Frontal cortex (tissue), 3 donors: ENCODE measurements at regions not wholly inside any gene's neighbourhood (a gene's known extent, or its start where the extent isn't known, plus 50 kb on each side); places are given as distances from the start of the nearest gene placed in this dataset.

Experiments used
- DNase-seq, 2 donors: peaks; one replicate each; pipeline ENCODE4 v3.0.0; 2012; ENCODE audit warnings: low spot score in 2 of 2
- FAIRE-seq: peaks from 2 replicates; lab custom pipeline; 2012; peaks lifted over from hg19 to GRCh38; lab: Jason Lieb, UNC
- donor health status: control.
- donor health status: control.
- donor health status: control.

DNA sequence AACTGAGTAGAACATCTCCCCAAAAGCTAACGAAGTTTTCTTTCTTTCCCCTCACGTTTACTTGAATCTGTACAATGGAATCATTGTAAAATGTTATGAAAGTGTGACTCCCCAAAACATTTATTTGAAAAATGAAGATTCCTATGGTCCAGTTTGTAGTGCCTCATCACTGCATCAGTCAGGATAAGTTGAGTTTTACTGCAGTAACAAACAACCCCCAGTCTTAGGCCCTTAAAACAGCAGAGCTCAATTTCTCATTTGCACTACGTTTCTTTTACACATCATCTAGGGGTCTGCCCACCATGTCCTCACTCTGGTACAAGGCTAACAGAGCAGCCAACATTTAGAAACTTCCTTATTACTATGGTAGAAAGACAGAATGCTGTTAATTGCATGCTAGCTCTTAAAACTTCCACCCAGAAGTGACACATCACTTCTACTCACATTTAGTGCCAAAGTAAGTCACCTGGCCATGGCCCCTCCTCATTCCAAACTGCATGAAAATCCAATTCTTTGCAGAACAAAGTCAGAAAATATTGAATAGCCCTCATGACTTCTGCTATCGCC is 546.4 kb downstream of the MED13L start:
- DNase-seq (no peak), FAIRE-seq (no peak)

DNA sequence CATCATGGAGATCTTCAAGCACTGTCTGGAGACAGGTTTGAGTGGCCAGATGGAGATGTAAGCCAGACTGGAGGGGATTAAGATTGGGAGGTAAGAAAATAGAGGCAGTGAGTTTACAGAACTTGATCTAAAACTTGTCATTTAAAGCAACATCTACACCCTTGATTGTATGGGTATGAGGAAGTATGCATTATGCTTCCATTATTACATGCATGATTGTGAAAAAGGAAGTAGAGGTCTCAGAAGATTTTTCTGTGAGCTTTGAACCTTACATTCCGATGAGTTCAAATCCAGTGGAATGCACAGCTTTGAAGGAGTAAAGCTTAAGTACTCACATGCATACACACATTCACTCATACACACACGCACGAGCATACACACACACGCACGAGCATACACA is 550.8 kb downstream of the MED13L start:
- no peak for FAIRE-seq
- no peak for DNase-seq

DNA sequence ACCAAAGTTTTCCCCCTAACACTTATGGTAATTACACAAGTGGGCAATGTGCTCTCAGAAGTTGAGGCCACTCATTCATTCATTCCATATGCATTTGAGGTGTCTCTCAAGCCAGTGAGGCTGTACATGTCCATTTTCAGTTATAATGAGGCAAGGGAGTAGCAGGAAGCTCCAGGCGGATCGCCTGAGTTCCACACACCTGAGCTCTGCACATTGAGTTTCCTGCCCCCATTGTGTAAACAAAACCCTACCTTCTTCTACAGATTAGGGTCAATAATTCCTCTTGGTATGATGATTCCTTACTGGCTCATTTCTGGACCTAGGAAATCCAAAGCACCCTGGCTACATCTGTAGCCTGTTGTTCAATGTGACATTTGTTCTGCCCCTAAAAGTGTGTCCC is 555.3 kb downstream of the MED13L start:
- DNase-seq = no peak
- FAIRE-seq = no peak

DNA sequence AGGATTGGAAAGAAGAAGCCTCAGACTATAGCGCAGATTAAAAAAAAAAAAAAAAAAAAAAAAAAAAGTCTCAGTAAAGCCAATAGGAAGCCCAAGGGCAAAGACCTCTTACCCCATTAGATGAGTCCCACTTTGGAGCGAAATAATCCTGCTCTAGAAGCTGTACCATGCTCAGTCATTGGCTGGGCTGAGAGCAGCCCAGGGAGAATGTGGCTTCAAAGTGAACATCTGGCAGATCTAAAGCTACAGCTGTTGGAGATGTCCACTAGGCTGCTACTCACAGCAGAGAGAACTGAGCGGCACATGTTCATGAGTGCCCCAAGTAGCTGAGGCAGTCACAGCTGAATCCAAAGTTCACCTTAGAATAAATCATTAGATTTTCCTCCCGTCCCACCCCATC is 560.9 kb downstream of the MED13L start:
- FAIRE-seq = no peak

DNA sequence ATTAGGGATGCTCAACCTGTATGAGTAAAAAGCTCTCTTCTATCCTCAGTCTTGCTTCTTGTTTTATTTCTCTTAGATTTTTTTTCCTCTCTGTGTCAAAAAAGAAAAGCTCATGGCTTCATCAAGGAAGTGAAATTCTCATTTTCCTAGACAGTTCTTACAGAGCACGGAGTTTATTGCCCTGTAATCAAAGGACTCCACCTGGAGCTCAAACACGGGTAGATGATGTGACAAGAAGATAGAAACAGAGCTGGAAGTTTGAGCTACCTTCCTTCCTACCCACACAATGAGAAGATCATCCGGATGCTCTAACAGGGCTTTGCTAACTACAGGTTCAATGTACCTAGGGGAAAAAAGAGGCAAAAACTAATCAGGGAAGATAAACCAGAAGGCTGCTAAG is 564.8 kb downstream of the MED13L start:
- FAIRE-seq (no peak), DNase-seq (no peak)

More for the DNA sequence above, 560.9 kb downstream of the MED13L start:
- DNase-seq = no peak

DNA sequence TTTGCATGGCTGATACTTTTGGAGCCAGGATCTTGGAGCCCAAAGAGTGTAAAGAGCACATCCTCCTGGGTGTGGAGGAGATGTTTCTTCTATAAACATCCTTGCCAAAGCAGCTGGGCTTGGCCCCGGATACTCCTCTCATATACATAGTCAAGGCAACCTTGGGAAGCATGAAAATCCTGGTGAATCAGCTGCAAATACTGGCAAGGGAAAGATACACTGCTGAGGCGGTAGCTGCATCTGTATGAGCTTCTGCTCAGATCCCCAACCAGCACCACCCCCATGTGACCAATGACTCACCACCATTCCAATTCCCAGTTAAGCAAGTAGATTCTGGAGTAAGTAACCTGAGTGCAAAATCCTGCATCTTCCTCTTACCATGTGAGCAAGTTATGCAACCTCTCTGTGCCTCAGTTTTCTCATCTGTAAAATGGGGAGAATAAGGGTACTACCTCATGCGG is 567.4 kb downstream of the MED13L start:
- no peak for DNase-seq
- no peak for FAIRE-seq

DNA sequence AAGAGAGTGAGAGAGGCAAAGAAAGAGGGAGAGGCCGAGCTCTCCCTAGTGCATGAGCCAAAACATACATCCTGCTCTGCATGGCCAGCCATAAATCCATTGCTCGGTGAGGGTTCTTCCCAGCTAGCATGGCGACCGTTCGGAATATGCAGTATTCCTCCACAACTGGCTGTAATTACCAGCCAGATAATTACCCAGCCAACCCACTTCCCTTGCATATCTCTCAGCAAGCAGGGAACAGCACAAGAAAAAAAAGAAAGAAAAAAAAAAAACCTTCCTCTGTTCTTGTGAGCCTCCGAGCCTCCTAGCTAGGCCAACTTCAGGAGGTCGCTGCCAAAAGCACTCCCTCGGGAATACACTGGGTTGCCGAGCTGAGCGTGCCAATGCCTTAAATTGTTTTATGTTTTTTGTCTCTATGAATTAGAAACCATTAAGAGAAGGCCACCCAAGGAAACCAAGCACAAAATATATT is 567.9 kb downstream of the MED13L start:
- DNase-seq (no peak), FAIRE-seq (no peak)

DNA sequence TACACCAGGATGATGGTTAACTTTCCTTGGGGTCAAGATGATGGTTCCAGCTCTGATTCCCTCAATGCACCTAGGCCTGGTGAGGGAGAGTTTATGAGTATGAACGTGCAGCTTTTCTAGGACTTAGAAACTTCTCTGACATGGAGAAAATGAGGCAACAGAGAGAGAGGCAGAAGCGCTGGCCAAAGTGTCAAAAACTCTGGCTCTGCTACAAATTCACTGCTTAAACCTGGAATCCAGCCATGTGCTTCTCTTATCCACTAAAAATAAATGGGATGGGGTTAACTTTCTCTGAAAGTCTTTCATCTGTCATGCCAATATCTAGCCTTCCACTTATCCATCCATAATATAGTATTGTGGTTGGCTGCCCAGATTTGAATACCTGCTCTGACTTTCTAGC is 568.7 kb downstream of the MED13L start:
- FAIRE-seq = no peak
- DNase-seq = no peak

DNA sequence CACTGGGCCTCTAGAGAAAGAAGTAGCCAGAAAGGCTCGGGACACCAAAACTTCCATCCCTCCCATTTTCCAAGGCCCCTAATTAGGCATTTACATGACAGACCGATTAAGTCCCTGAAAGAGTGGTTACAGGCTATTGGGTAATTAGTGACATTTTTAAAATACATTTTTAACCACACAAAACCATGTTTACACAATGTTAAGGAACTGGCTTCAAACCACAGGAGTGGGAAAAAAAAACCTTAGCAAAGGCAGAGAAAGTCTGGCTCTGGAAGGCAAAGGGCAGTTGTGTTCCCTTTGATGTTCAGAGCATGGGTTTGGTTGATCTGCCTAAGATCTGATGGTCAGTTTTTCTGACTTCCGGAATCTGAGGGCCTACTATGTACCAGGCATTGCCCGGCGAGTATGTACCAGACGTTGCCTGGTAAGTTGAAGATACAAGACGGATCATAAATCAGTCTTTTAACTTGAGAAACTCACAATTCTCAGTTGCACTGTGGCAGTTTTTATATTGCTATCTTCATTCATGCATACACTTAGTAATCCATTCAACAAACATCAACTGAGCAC is 576.5 kb downstream of the MED13L start:
- FAIRE-seq = no peak
- DNase-seq = no peak

DNA sequence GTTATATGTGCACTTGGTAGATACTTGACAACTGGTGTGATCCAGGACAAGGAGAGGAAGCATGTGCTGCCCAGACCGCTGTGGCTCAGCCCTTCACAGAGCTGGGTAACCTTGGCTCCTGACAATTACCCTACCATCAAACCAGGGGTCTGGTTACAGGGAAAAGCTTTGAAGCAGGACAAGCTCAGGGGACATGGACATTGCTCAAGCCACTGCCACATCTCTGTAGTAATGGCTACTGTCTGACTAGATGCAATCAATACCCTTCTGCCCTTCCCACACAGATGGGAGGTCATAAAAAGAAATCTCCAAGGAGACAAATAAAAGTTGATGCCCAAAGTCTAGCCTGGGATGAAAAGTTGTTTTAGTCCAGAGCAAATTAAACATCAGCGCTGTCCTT is 577.4 kb downstream of the MED13L start:
- no peak for FAIRE-seq
- no peak for DNase-seq

DNA sequence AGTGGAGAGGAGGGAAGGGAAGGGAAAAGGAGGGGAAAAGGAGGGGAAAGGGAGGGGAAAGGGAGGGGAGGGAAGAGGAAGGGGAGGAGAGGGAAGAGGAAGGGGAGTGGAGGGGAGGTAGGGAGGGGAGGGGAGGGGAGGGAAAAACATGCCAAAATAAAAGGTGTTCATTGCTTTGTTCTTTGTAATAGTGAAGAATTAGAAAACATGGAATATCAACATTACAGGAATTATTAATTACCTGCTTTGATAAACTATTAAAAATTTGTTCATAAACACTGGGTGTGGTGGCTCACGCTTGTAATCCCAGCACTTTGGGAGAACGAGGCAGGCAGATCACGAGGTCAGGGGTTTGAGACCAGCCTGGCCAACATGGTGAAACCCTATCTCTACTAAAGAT is 579.2 kb downstream of the MED13L start:
- DNase-seq (no peak), FAIRE-seq (no peak)

DNA sequence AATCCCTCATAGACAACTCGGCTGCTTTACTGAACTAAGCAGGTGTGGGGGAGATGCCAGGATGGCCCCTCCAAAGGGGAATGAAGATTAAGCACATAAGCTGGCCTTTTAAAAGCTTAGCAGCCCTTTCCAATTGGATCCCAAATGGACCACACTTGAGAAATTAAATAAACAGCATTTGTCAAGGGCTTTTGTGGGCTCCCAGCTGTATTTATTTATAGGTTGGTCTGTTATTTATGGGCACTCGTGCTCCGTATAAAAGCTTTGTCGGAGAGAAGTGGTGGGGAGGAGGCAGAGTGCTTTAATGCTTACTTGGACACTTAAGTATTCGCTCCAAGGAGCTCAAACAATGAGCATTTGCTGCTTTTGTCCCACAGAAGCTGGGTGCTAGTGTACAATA is 580.2 kb downstream of the MED13L start:
- no peak for FAIRE-seq
- DNase-seq = no peak

DNA sequence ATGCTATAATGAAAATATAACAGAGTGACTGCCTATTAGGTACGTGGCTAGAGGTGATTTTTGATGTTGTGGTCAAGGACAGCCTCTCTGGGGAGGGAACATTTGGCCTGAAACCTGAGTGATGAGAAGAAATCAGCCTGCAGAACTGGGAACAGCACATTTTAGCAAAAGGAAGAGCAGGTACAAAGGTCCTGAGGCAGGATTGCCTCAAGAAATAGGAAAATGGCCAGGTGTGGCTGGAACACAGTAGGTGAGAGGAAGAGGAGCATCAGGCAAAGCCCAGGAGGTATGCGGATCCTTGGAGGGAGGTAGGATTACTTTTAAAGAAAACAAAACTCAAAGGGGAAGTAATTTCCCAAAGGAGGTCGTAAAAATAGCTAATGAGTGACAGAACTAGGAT is 582.9 kb downstream of the MED13L start:
- FAIRE-seq = no peak

DNA sequence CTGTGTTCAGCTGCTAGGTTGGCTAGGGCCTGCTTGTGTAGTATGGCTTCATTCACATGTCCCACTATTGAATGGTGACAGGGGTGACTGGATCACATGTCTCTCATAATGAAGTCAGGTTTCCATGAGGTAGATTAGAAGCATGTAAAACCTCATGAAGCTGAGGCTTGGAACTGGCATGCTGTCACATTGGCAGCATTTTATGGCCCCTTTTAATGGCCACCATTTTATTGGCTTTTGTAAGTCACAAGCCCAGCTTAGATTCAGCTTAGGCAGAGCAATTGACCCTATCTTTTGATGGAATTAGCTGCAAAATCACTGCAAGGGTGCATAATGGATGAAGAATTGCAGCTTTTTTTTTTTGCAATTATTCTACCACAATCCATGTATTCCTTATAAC is 583.5 kb downstream of the MED13L start:
- no peak for FAIRE-seq
- no peak for DNase-seq

More for the DNA sequence above, 582.9 kb downstream of the MED13L start:
- no peak for DNase-seq

DNA sequence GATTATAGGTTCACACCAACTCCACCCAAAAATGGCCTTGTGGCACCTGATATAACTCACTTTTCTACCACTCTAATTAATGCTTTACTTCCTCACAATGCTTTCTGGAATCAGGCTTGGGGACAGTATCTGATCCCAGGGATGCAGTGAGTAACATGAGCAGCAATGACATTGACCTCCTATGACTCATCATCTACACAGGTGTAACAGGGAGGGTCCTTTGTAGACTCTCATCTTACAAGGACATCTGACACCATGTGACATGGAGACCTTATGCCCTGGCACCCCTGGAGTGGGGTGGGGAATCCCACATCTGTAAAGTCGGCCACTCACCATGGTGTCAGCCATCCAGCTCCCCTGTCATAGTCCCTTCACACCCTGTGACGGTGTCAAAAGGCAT is 586.4 kb downstream of the MED13L start:
- FAIRE-seq (no peak), DNase-seq (no peak)

DNA sequence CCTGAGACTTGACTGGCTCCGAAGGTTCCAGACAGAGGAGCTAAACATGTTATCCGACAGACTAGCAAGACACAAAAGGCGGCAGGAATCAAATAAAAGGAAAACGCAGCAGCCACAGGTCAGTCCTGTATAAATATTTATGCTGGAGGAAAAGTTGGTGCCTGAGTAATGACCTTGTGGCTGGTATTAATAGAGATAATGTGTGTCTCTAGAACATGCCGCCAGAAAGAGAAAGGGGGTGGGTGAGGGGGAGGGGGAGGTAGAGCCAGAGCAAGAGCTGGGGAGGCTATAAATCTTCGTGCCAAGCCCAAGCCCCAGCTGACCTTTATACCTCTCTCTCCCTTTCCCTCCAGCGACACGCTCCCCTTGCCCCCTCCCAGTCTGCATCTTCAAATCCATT is 590.4 kb downstream of the MED13L start:
- DNase-seq (no peak), FAIRE-seq (no peak)

DNA sequence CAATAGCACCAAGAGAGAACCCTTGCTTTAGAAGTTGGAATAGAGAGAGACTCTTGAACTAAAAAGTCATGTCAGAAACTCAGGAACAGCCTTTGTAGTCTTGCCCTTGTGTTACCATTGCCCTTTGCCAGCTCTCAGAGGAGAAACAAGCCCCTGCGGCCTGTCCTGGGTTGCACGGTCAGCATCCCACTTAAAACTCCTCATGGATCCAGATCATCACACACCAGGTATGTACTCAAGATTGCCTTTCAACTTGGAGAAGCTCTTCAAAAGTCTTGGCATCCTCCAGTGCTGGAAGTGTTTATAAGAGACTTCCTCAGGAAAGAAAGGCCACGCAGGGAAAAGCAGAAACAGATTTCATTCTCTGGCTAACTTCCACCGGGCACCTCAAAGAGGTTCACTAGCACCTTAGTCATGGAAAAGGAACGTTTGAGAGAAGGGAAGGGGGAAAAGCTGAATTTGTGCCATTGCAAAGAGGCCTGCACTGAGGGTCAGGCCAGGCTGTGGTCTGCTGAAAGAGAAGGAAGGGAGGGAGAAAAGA is 594.2 kb downstream of the MED13L start:
- FAIRE-seq (no peak), DNase-seq (no peak)

DNA sequence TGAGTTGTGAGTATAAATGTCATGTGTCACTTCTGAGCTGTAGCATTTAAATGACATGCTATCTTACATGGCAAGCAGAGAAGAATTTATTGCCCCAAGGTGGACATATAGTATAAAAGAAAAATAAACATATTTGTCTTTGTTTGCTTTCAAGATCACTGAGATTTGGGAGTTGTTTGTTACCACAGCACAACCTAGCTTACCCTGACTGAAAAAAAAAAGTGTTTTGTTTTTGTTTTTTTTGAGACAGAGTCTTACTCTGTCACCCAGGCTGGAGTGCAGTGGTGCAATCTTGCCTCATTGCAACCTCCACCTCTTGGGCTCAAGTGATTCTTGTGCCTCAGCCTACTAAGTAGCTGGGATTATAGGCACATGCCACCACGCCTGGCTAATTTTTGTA is 596.5 kb downstream of the MED13L start:
- DNase-seq (no peak), FAIRE-seq (no peak)

DNA sequence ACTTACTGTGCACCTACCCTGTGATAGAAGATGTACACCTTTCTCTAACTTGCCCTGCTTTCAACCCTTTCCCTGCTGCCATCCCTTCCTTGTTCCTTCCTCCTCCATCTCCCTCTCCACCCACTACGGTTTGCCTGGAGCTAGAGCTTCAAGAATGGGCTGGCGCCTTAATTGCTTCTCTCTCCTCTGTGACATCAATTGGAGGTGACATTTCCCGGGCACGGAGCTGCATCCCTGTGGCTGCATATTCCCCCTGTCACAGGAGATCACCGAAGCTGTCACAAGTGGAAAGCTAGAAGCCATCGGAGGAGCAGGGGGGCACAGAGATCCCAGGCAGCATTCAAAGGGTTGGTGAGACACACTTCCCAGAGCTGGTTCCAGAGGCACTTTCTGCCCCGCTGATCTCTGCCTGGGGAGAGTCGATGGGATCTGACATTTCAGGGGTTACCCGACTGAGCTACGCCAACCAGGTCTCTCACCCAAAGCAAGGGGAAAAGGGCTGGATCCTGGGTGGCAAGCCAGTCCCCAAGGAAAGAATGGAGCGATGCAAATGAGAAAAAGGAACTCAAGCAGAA is 604.9 kb downstream of the MED13L start:
- DNase-seq (no peak), FAIRE-seq (no peak)

DNA sequence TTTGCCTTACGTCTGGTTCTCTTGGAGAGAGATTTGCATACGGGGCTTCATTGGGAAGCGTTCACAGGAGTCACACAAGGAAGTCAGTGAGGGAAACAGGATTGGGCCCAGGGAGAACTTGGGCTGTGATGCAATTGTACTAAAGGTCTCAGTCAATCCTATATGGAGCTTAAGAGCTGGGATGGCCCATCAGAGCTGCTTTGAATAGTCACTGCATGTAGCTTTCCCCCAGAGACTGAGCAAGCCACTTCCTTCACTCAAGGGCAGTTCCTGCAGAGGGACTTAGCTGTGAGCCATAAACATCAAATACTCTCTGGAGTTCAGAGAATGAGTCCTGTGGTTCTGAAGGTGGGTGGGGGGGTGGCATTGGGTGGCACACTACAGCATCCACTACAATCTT is 605.4 kb downstream of the MED13L start:
- FAIRE-seq (no peak), DNase-seq (no peak)

DNA sequence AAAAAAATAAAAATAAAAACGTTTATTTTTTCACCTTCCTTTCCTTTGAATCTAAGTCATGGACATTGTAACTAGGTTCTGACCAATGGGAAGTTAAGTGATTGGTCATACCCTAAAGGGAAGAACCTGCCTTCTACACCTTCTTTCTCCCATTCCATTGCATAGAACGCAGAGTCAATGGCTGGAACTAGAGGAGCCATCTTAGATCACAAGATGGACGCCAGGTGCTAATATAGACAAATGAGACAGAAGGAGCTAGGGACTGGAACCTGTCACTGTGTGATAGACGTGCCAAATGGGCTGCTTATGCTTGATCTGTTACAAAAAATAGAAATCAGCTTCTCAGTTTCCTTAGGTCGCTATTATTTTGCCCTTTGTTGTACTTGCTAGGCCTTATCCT is 606.6 kb downstream of the MED13L start:
- FAIRE-seq = no peak
- no peak for DNase-seq

DNA sequence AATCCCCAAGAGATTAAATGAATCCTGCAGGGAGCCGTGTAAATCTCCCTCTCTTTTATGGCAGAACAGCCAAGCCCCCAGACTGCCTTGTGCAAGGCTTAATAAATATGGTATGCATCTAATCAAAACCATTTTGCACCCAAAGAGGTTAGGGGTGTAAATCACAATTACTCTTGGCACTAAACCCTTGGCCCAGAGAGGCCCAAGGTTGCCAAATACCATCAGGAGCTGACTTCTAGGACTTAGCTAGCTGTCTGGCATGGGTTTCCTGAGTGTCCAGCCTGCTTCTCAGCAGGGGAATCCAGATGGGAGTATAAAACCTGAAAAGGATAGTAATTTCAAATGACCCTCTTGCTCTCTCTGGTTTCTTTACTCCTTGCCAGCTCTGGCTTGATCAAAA is 610.4 kb downstream of the MED13L start:
- FAIRE-seq = no peak
- DNase-seq = no peak
